PC-3 (cell line): ENCODE measurements at regions not wholly inside any gene's neighbourhood (a gene's known extent, or its start where the extent isn't known, plus 50 kb on each side); places are given as distances from the start of the nearest gene placed in this dataset.

Source experiments
- ATAC-seq: fragments of 200-7000 bp; cut with Tn5 transposase; 2 replicates; pipeline ENCODE4 v1.9.1; 2020; ENCODE audit warnings: mild to moderate bottlenecking, moderate library complexity
- BruUV-seq: library from RNA; stranded (reverse); fragments of 400-500 nt; replicated peaks from 2 replicates; lab custom pipeline; 2021; lab: Mats Ljungman, UMichigan
- CTCF ChIA-PET: fragments of 300-600 bp; sonication (Branson Sonifier 250); formaldehyde crosslinking; loops from one replicate; lab custom pipeline; 2022; ENCODE audit warnings: antibody characterized with exemption; lab: Charles Lee
- POLR2A ChIA-PET: fragments of 300-600 bp; sonication (Branson Sonifier 250); formaldehyde crosslinking; loops from one replicate; lab custom pipeline; 2022; ENCODE audit warnings: antibody characterized with exemption; ENCODE audit not compliant: unreplicated experiment; lab: Charles Lee
- DNase-seq: peaks from one replicate; pipeline ENCODE4 v3.0.0-alpha.2; 2015
- H2AFZ ChIP-seq: fragments of 300-600 bp; sonication (generic); 2 replicates; pipeline ENCODE4 v1.6.0; 2016; ENCODE audit warnings: antibody characterized with exemption, low read length
- H3F3A ChIP-seq: fragments of 300-600 bp; sonication (generic); one replicate; pipeline ENCODE4 v1.6.0; 2017; ENCODE audit warnings: antibody characterized with exemption, low read length, control low read depth, mild to moderate bottlenecking; ENCODE audit not compliant: unreplicated experiment
- H3K27ac ChIP-seq: fragments of 300-600 bp; sonication (generic); 2 replicates; pipeline ENCODE4 v1.5.1; 2016; ENCODE audit warnings: mild to moderate bottlenecking, low read length
- H3K27me3 ChIP-seq: fragments of 300-600 bp; sonication (generic); 2 replicates; pipeline ENCODE4 v1.6.1; 2016; ENCODE audit warnings: low read length, mixed read lengths
- H3K36me3 ChIP-seq: fragments of 300-600 bp; sonication (generic); 2 replicates; pipeline ENCODE4 v1.6.1; 2016; ENCODE audit warnings: low read depth, mixed run types, low read length, mixed read lengths
- H3K4me1 ChIP-seq: fragments of 300-600 bp; sonication (generic); 2 replicates; pipeline ENCODE4 v1.5.1; 2016; ENCODE audit warnings: low read length; ENCODE audit not compliant: insufficient read depth
- H3K4me2 ChIP-seq: fragments of 300-600 bp; sonication (generic); 2 replicates; pipeline ENCODE4 v1.6.0; 2016; ENCODE audit warnings: low read length
- H3K4me3 ChIP-seq: fragments of 300-600 bp; sonication (generic); 2 replicates; pipeline ENCODE4 v1.5.1; 2016; ENCODE audit warnings: mild to moderate bottlenecking, low read length, mixed read lengths
- H3K79me2 ChIP-seq: fragments of 300-600 bp; sonication (generic); 2 replicates; pipeline ENCODE4 v1.6.1; 2017; ENCODE audit warnings: low read length, mixed read lengths
- H3K9ac ChIP-seq: fragments of 300-600 bp; sonication (generic); 2 replicates; pipeline ENCODE4 v1.6.0; 2016; ENCODE audit warnings: mild to moderate bottlenecking, low read length
- H3K9me2 ChIP-seq: fragments of 300-600 bp; sonication (generic); replicated peaks from 2 replicates; pipeline ENCODE4 v1.6.1; 2016; ENCODE audit warnings: mixed run types, low read length, mixed read lengths
- H3K9me3 ChIP-seq: fragments of 300-600 bp; sonication (generic); 2 replicates; pipeline ENCODE4 v1.6.1; 2016; ENCODE audit warnings: low read length, mixed read lengths
- H4K20me1 ChIP-seq: fragments of 300-600 bp; sonication (generic); 2 replicates; pipeline ENCODE4 v1.6.1; 2016; ENCODE audit warnings: low read length, mixed read lengths
- CTCF ChIP-seq: fragments of 300-600 bp; sonication (generic); conservative IDR thresholded peaks from 2 replicates; pipeline ENCODE4 v1.5.1; 2017; ENCODE audit warnings: antibody characterized with exemption, low read depth, mild to moderate bottlenecking, low read length
- EZH2 ChIP-seq: fragments of 300-600 bp; sonication (generic); IDR thresholded peaks from one replicate; pipeline ENCODE4 v1.6.1; 2017; ENCODE audit warnings: antibody characterized with exemption, mild to moderate bottlenecking, low read length; ENCODE audit not compliant: unreplicated experiment
- EZH2phosphoT487 ChIP-seq: fragments of 300-600 bp; sonication (generic); IDR thresholded peaks from 2 replicates; pipeline ENCODE4 v1.6.1; 2018; ENCODE audit warnings: mild to moderate bottlenecking, antibody characterized with exemption, low read length, borderline replicate concordance
- intact Hi-C: fragments of 100-400 bp; cut with micrococcal nuclease; formaldehyde crosslinking; loops from 2 replicates; pipeline ENCODE4 v1.9.0; 2023

DNA sequence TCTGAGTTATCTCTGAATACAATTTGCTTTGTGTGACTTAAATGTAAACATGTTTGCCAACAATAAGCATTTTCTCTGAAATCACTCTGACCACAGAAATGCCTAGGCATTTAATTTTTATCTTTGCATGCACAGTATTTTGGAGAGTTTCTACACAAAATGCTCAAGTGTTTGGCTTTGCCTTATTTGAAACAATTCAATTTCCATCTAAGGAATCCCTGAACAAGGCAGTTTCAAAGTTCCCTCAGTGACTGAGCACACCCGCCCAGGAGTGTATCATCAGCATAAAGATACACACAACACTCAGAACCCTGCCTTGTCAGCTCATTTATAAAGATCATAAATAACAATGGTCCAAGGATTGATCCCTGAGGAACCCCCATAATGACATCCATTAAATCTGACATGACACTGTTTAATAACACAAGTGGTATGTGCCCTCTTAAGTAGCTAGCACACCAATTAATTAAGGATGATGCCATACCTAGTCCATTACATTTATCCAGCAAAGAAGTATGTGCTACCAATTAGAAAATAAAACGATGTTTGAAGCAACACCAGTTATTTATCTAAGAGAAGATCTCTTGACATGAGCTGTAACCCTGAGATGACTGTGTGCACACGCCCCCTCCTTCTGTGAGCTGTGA, 585.8 kb downstream of the ADGRL2 start:
- no peaks in the 10 kb centered on the region for H3K9me2 ChIP-seq
- no peaks in the 10 kb centered on the region for H3K4me1 ChIP-seq
- no peak overlapping the region for H2AFZ ChIP-seq
- no peak overlapping the region for H3K27ac ChIP-seq
- no peak for ATAC-seq
- CTCF ChIA-PET = no interaction called here
- H3K4me3 ChIP-seq = no peak overlapping the region
- no peaks in the 10 kb centered on the region for H3F3A ChIP-seq
- no TSS peak for BruUV-seq
- H3K27me3 ChIP-seq = no peaks in the 10 kb centered on the region
- intact Hi-C loops = no loop called here
- H4K20me1 ChIP-seq = no peaks in the 10 kb centered on the region
- H3K9me3 ChIP-seq = no peaks in the 10 kb centered on the region
- DNase-seq = no peak
- no peaks in the 10 kb centered on the region for H3K36me3 ChIP-seq
- H3K9ac ChIP-seq = no peak overlapping the region
- no peaks in the 10 kb centered on the region for H3K79me2 ChIP-seq
- TF ChIP-seq EZH2phosphoT487 (no peak), EZH2 (no peak), CTCF (no peak)
- POLR2A ChIA-PET = no interaction called here
- H3K4me2 ChIP-seq = no peak overlapping the region

DNA sequence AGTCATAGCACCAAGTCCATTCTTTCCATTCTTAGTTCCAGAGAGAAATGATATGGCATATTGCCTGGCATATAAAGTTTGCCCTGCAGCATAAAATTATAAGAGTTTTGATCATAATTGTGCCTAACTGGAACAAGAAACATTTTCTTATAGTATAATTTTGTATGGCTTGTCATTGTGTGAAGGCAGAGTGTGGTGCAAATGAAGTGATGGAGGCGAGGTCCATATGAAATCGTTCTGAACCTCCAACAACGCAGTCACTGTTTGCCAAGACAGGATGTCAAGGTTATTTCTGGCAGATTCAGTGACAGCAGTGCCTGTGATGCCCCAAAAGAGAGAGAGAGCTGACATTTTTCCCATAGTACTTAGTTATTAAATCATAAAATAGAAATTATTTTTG, 584.0 kb downstream of the ADGRL2 start:
- H3K27ac ChIP-seq = no peak overlapping the region
- CTCF ChIA-PET = no interaction called here

More for the DNA sequence above, 584.0 kb downstream of the ADGRL2 start:
- no peaks in the 10 kb centered on the region for H3K4me1 ChIP-seq
- no peak overlapping the region for H2AFZ ChIP-seq
- POLR2A ChIA-PET = no interaction called here
- no peaks in the 10 kb centered on the region for H3K9me3 ChIP-seq
- no peaks in the 10 kb centered on the region for H4K20me1 ChIP-seq
- ATAC-seq = no peak
- TF ChIP-seq CTCF (no peak), EZH2 (no peak), EZH2phosphoT487 (no peak)
- no peak for DNase-seq
- H3K27me3 ChIP-seq = no peaks in the 10 kb centered on the region
- no peaks in the 10 kb centered on the region for H3F3A ChIP-seq
- no peaks in the 10 kb centered on the region for H3K9me2 ChIP-seq
- no peaks in the 10 kb centered on the region for H3K79me2 ChIP-seq
- no TSS peak for BruUV-seq
- no peak overlapping the region for H3K4me2 ChIP-seq
- no peak overlapping the region for H3K9ac ChIP-seq
- intact Hi-C loops = no loop called here
- no peaks in the 10 kb centered on the region for H3K36me3 ChIP-seq
- H3K4me3 ChIP-seq = no peak overlapping the region
